HEK293 (cell line): ENCODE measurements at regions not wholly inside any gene's neighbourhood (a gene's known extent, or its start where the extent isn't known, plus 50 kb on each side); places are given as distances from the start of the nearest gene placed in this dataset.

Source experiments
- CTCF ChIA-PET: fragments of 350-600 bp; formaldehyde crosslinking; extraction: SDS; loops from one replicate; lab custom pipeline; 2021; ENCODE audit warnings: antibody characterized with exemption; lab: Yijun Ruan, JAX
- POLR2A ChIA-PET: fragments of 300-600 bp; formaldehyde crosslinking; extraction: SDS; loops from one replicate; lab custom pipeline; 2020; ENCODE audit warnings: antibody characterized with exemption, inconsistent platforms; lab: Yijun Ruan, JAX
- H3K27ac ChIP-seq: fragments of 200-500 bp; sonication (Bioruptor generic); 2 replicates; pipeline ENCODE4 v1.5.1; 2014; ENCODE audit warnings: low read depth, low read length, control low read depth, inconsistent platforms; ENCODE audit errors: extremely low read depth
- H3K36me3 ChIP-seq, 2 experiments: fragments of 200-500 bp in 1 of 2; sonication (Bioruptor generic) in 1 of 2; 1 replicate in 1 of 2; 2 replicates in 1 of 2; pipeline ENCODE4 v1.5.1; 2014 to 2017; ENCODE audit warnings: inconsistent platforms in 2 of 2, low read length in 2 of 2; ENCODE audit not compliant: control insufficient read depth in 2 of 2, insufficient read depth in 1 of 2
- H3K4me1 ChIP-seq: fragments of 200-500 bp; sonication (Bioruptor generic); 2 replicates; pipeline ENCODE4 v1.5.1; 2014; ENCODE audit warnings: mild to moderate bottlenecking, low read length, inconsistent platforms; ENCODE audit not compliant: control insufficient read depth, insufficient read depth
- H3K4me3 ChIP-seq: 2 replicates; pipeline ENCODE4 v1.5.1; 2011; ENCODE audit warnings: low read depth, mild to moderate bottlenecking, control low read depth, low read length, moderate library complexity
- H3K9me3 ChIP-seq: fragments of 200-500 bp; sonication (Bioruptor generic); 2 replicates; pipeline ENCODE4 v1.5.1; 2014; ENCODE audit warnings: low read depth, low read length, inconsistent platforms; ENCODE audit not compliant: control insufficient read depth, insufficient read depth
- ATF2 ChIP-seq: fragments of 450-650 bp; formaldehyde crosslinking; IDR thresholded peaks from 2 replicates; pipeline ENCODE4 v1.5.1; 2016; ENCODE audit warnings: missing biosample characterization, missing genetic modification characterization, low read depth
- FEZF1 ChIP-seq: fragments of 450-650 bp; formaldehyde crosslinking; IDR thresholded peaks from 2 replicates; pipeline ENCODE4 v1.5.1; 2016; ENCODE audit warnings: missing biosample characterization, missing genetic modification characterization
- GLI2 ChIP-seq: fragments of 450-650 bp; formaldehyde crosslinking; IDR thresholded peaks from 2 replicates; pipeline ENCODE4; 2017; ENCODE audit warnings: missing biosample characterization, missing genetic modification characterization, low read depth, borderline replicate concordance
- KLF10 ChIP-seq: fragments of 450-650 bp; IDR thresholded peaks from 2 replicates; pipeline ENCODE4 v1.5.1; 2018; ENCODE audit warnings: missing biosample characterization, mild to moderate bottlenecking, missing genetic modification characterization
- KLF7 ChIP-seq: fragments of 450-650 bp; formaldehyde crosslinking; IDR thresholded peaks from 2 replicates; pipeline ENCODE4 v1.5.1; 2016; ENCODE audit warnings: missing biosample characterization, missing genetic modification characterization, borderline replicate concordance
- PBX3 ChIP-seq: sonication (generic); formaldehyde crosslinking; IDR thresholded peaks from 2 replicates; pipeline ENCODE4 v1.8.1; 2022; ENCODE audit warnings: mild to moderate bottlenecking, moderate library complexity, missing genetic modification reagents
- TCF7L2 ChIP-seq: IDR thresholded peaks from 2 replicates; pipeline ENCODE4 v1.6.1; 2011; ENCODE audit warnings: low read depth, mild to moderate bottlenecking, inconsistent platforms, low read length, moderate library complexity, borderline replicate concordance
- ZBTB20 ChIP-seq: fragments of 450-650 bp; formaldehyde crosslinking; IDR thresholded peaks from 2 replicates; pipeline ENCODE4 v1.5.1; 2016; ENCODE audit warnings: missing biosample characterization, missing genetic modification characterization
- ZBTB8A ChIP-seq: fragments of 450-650 bp; formaldehyde crosslinking; IDR thresholded peaks from 2 replicates; pipeline ENCODE4 v1.5.1; 2016; ENCODE audit warnings: missing biosample characterization, missing genetic modification characterization
- ZEB2 ChIP-seq: fragments of 450-650 bp; formaldehyde crosslinking; IDR thresholded peaks from 2 replicates; pipeline ENCODE4 v1.5.1; 2016; ENCODE audit warnings: missing biosample characterization, missing genetic modification characterization
- ZFP69B ChIP-seq: fragments of 450-650 bp; formaldehyde crosslinking; IDR thresholded peaks from 2 replicates; pipeline ENCODE4 v1.5.1; 2016; ENCODE audit warnings: missing biosample characterization, missing genetic modification characterization
- ZNF132 ChIP-seq: fragments of 450-650 bp; formaldehyde crosslinking; IDR thresholded peaks from 2 replicates; pipeline ENCODE4 v1.5.1; 2017; ENCODE audit warnings: missing biosample characterization, missing genetic modification characterization, borderline replicate concordance
- ZNF280D ChIP-seq: fragments of 450-650 bp; formaldehyde crosslinking; IDR thresholded peaks from 2 replicates; pipeline ENCODE4 v1.5.1; 2016; ENCODE audit warnings: missing biosample characterization, missing genetic modification characterization
- ZNF362 ChIP-seq: fragments of 450-650 bp; formaldehyde crosslinking; IDR thresholded peaks from 2 replicates; pipeline ENCODE4 v1.5.1; 2016; ENCODE audit warnings: missing biosample characterization, missing genetic modification characterization
- ZNF391 ChIP-seq: fragments of 450-650 bp; formaldehyde crosslinking; IDR thresholded peaks from 2 replicates; pipeline ENCODE4 v1.5.1; 2016; ENCODE audit warnings: low read depth, missing biosample characterization, missing genetic modification characterization, borderline replicate concordance
- ZNF510 ChIP-seq: fragments of 450-650 bp; formaldehyde crosslinking; IDR thresholded peaks from 2 replicates; pipeline ENCODE4 v1.5.1; 2018; ENCODE audit warnings: mild to moderate bottlenecking, missing genetic modification characterization, missing biosample characterization; ENCODE audit not compliant: insufficient replicate concordance
- ZNF513 ChIP-seq: fragments of 450-650 bp; IDR thresholded peaks from 2 replicates; pipeline ENCODE4 v1.5.1; 2018; ENCODE audit warnings: missing biosample characterization, missing genetic modification characterization
- ZNF530 ChIP-seq: fragments of 450-650 bp; formaldehyde crosslinking; IDR thresholded peaks from 2 replicates; pipeline ENCODE4 v1.5.1; 2016; ENCODE audit warnings: low read depth, missing biosample characterization, missing genetic modification characterization
- ZNF596 ChIP-seq: fragments of 450-650 bp; IDR thresholded peaks from 2 replicates; pipeline ENCODE4 v1.5.0; 2018; ENCODE audit warnings: missing biosample characterization, mild to moderate bottlenecking, missing genetic modification characterization, moderate library complexity
- ZNF600 ChIP-seq: fragments of 450-650 bp; formaldehyde crosslinking; IDR thresholded peaks from 2 replicates; pipeline ENCODE4 v1.5.1; 2016; ENCODE audit warnings: missing biosample characterization, missing genetic modification characterization
- ZNF645 ChIP-seq: fragments of 450-650 bp; formaldehyde crosslinking; IDR thresholded peaks from 2 replicates; pipeline ENCODE4; 2016; ENCODE audit warnings: missing biosample characterization, missing genetic modification characterization
- ZNF707 ChIP-seq: fragments of 450-650 bp; formaldehyde crosslinking; IDR thresholded peaks from 2 replicates; pipeline ENCODE4 v1.5.1; 2016; ENCODE audit warnings: missing biosample characterization, missing genetic modification characterization
- ZNF837 ChIP-seq: fragments of 450-650 bp; formaldehyde crosslinking; IDR thresholded peaks from 2 replicates; pipeline ENCODE4 v1.5.1; 2016; ENCODE audit warnings: missing biosample characterization, missing genetic modification characterization
- ZSCAN18 ChIP-seq: fragments of 450-650 bp; formaldehyde crosslinking; IDR thresholded peaks from 2 replicates; pipeline ENCODE4 v1.5.1; 2016; ENCODE audit warnings: missing biosample characterization, missing genetic modification characterization

- TF ChIP-seq KLF10 (tag by site-specific recombination) (no peak), ZNF645 (tag by site-specific recombination) (no peak), ZBTB8A (tag by site-specific recombination) (no peak), ZNF596 (tag by site-specific recombination) (no peak), ZNF362 (tag by site-specific recombination) (no peak), ZNF513 (tag by site-specific recombination) (no peak), PBX3 (CRISPR knock-in tag) (no peak), TCF7L2 (no peak), ATF2 (tag by site-specific recombination) (no peak), ZNF510 (tag by site-specific recombination) (no peak)
These were observed 296.3 kb upstream of the NPSR1 start (continued) for GRCh38 chr7:34361663-34362250.

GRCh38 chr7:34362621-34363020, 295.4 kb upstream of the NPSR1 start:
- H3K4me1 ChIP-seq = no peaks in the 10 kb centered on the region
- no peaks in the 10 kb centered on the region for H3K36me3 ChIP-seq
- H3K9me3 ChIP-seq = no peaks in the 10 kb centered on the region
- ChIA-PET POLR2A (no interaction called here), CTCF (no interaction called here)
- no peak overlapping the region for H3K27ac ChIP-seq
- H3K4me3 ChIP-seq = no peak overlapping the region
- TF ChIP-seq ZNF132 = no peak
- no peak for TF ChIP-seq GLI2
- no peak for TF ChIP-seq KLF7 (tag by site-specific recombination)
- no peak for TF ChIP-seq ZSCAN18 (tag by site-specific recombination)
- no peak for TF ChIP-seq ZNF280D (tag by site-specific recombination)
- no peak for TF ChIP-seq ZNF391 (tag by site-specific recombination)
- no peak for TF ChIP-seq ZFP69B (tag by site-specific recombination)
- TF ChIP-seq ZEB2 (tag by site-specific recombination) = no peak
- TF ChIP-seq FEZF1 (tag by site-specific recombination) = no peak
- no peak for TF ChIP-seq ZBTB20 (tag by site-specific recombination)
- no peak for TF ChIP-seq ZNF600 (tag by site-specific recombination)
- TF ChIP-seq ZNF707 = no peak
- no peak for TF ChIP-seq ZNF362 (tag by site-specific recombination)
- TF ChIP-seq ZNF530 (tag by site-specific recombination) = no peak
- TF ChIP-seq ZNF837 = no peak
